GM12872 (cell line): ENCODE measurements at regions not wholly inside any gene's neighbourhood (a gene's known extent, or its start where the extent isn't known, plus 50 kb on each side); places are given as distances from the start of the nearest gene placed in this dataset.

Experiments
- CTCF ChIP-seq: IDR thresholded peaks from 3 replicates; pipeline ENCODE4 v1.5.1; 2011; ENCODE audit warnings: low read depth, mild to moderate bottlenecking, low read length, moderate library complexity; ENCODE audit not compliant: insufficient read depth

GRCh38 chr3:7821858-7822257 lies 679.8 kb upstream of the LMCD1 start:
- TF ChIP-seq CTCF: no peak

GRCh38 chr3:7841451-7841850 lies 660.2 kb upstream of the LMCD1 start:
- TF ChIP-seq CTCF: no peak

GRCh38 chr3:7843441-7843840 lies 658.2 kb upstream of the LMCD1 start:
- no peak for TF ChIP-seq CTCF

GRCh38 chr3:7847021-7847420 lies 654.6 kb upstream of the LMCD1 start:
- no peak for TF ChIP-seq CTCF

GRCh38 chr3:7847521-7847920 lies 654.1 kb upstream of the LMCD1 start:
- TF ChIP-seq CTCF: no peak

- TF ChIP-seq CTCF: no peak
Measured at GRCh38 chr3:7854266-7854665, 647.4 kb upstream of the LMCD1 start.

GRCh38 chr3:7854721-7855120 lies 646.9 kb upstream of the LMCD1 start:
- TF ChIP-seq CTCF: no peak

- no peak for TF ChIP-seq CTCF
Measured at GRCh38 chr3:7865611-7866010, 636.0 kb upstream of the LMCD1 start.
